ENCODE measurements at regions not wholly inside any gene's neighbourhood (a gene's known extent, or its start where the extent isn't known, plus 50 kb on each side); places are given as distances from the start of the nearest gene placed in this dataset.
"Not testable (repeated sequence)": the region's sequence is repeated elsewhere in the genome, so short reads cannot be mapped to it uniquely, and the experiment has no call there.

DNA sequence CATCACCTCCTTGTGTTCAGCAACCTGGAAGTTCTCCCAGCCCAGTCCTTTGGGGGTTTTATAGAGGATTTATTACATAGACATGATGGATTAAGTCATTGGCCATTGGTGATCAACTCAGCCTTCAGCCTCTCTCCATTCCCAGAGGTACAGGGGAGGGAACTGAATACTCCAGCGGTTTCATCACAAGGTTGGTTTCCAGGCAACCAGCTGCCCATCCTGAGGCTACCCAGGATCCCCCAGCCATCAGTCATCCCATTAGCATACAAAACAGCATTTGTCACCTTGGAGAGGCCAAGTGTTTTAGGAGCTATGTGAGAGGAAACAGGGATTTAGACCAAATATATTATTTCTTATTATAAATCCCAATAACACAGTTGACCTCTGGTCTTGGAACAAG lies 584.8 kb upstream of the NRP1 start:
- Histone ChIP-seq H3K27me3 (ENCODE audit: control insufficient read depth, insufficient read depth, low read length) (no peaks in the 10 kb centered on the region), H3K4me3 (ENCODE audit: low read length) (no peak overlapping the region), H3K9ac (ENCODE audit: low read length) (no peak overlapping the region), H3K4me1 (ENCODE audit: control insufficient read depth, insufficient read depth, low read length) (no peaks in the 10 kb centered on the region), H3K9me3 (ENCODE audit: control insufficient read depth, low read length) (no peaks in the 10 kb centered on the region), H3K36me3 (ENCODE audit: control insufficient read depth, insufficient read depth, low read length) (no peaks in the 10 kb centered on the region)

DNA sequence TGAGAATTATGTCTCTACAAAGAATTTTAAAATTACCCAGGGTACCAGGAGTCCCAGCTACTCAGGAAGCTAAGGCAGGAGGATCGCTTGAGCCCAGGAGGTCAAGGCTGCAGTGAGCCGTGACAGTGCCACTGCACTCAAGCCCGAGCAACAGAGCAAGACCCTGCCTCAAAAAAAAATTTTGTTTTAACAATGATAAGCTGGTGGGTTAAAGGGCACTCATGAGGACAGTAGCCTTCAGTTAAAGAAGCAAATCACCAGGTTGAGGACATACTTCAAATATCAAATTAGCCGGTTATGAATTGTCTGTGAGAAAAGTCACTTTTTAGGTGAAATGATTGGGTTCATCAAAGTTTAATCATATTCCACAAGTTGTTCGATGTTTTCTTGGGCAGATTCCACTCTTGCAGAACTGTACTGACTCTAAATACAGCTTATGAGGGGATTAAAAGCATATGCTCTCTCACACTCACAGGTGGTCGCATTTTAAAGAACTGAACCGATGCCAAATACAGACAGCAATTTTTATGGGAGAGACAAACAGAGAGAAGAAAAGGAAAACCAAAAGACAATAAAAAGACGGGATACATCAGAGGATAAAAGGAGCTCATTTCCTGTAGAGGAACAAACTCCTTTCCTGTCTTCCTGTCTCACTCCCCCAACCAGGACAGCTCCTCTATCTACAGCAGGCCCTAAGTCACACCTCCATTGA lies 582.8 kb upstream of the NRP1 start:
- H3K36me3 ChIP-seq (ENCODE audit: control insufficient read depth, insufficient read depth, low read length): no peaks in the 10 kb centered on the region
- H3K9me3 ChIP-seq (ENCODE audit: control insufficient read depth, low read length): no peaks in the 10 kb centered on the region
- no peaks in the 10 kb centered on the region for H3K27me3 ChIP-seq (ENCODE audit: control insufficient read depth, insufficient read depth, low read length)
- no peaks in the 10 kb centered on the region for H3K4me1 ChIP-seq (ENCODE audit: control insufficient read depth, insufficient read depth, low read length)
- no peak overlapping the region for H3K9ac ChIP-seq (ENCODE audit: low read length)
- no peak overlapping the region for H3K4me3 ChIP-seq (ENCODE audit: low read length)

DNA sequence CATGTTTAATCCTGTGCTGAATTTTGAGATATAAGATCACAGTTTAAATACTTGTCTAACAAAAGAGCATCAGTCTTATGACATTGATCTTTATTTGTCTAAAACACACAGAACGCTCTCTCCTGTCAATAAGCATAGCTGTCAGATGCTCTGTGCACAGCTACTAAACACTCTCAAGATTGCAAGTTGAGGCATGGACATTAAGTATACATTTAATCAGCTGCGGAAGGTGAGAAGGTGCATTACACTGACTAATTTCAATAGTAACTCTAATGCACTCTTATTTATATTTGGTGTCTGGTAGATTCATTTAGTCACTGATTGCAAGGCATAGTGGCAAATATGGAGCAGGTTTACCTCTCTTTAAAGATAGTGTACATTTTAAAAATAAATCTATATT lies 580.3 kb upstream of the NRP1 start:
- Histone ChIP-seq H3K9me3 (ENCODE audit: control insufficient read depth, low read length) (no peaks in the 10 kb centered on the region), H3K4me3 (ENCODE audit: low read length) (no peak overlapping the region), H3K9ac (ENCODE audit: low read length) (no peak overlapping the region), H3K27me3 (ENCODE audit: control insufficient read depth, insufficient read depth, low read length) (no peaks in the 10 kb centered on the region), H3K36me3 (ENCODE audit: control insufficient read depth, insufficient read depth, low read length) (no peaks in the 10 kb centered on the region), H3K4me1 (ENCODE audit: control insufficient read depth, insufficient read depth, low read length) (no peaks in the 10 kb centered on the region)

DNA sequence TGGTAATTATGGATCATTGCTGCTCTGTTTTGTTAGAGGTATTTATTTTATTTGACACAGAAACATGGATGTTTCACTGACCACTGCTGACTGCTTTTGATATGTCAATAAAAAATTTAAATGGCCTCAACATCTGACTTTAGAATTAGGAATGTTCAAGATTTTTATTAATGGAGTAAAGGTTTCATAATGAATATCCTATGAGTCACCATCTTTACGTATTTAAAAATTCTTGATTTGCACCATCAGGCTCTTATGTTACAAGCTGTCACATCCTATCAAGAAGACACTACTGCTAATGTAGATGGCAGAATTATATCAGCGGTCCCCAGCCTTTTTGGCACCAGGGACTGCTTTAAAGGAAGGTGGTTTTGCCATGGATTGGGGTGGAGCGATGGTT lies 578.7 kb upstream of the NRP1 start:
- H3K36me3 ChIP-seq (ENCODE audit: control insufficient read depth, insufficient read depth, low read length): no peaks in the 10 kb centered on the region
- H3K27me3 ChIP-seq (ENCODE audit: control insufficient read depth, insufficient read depth, low read length): no peaks in the 10 kb centered on the region
- H3K9me3 ChIP-seq (ENCODE audit: control insufficient read depth, low read length): no peaks in the 10 kb centered on the region
- no peak overlapping the region for H3K4me3 ChIP-seq (ENCODE audit: low read length)
- no peak overlapping the region for H3K9ac ChIP-seq (ENCODE audit: low read length)
- H3K4me1 ChIP-seq (ENCODE audit: control insufficient read depth, insufficient read depth, low read length): no peaks in the 10 kb centered on the region

DNA sequence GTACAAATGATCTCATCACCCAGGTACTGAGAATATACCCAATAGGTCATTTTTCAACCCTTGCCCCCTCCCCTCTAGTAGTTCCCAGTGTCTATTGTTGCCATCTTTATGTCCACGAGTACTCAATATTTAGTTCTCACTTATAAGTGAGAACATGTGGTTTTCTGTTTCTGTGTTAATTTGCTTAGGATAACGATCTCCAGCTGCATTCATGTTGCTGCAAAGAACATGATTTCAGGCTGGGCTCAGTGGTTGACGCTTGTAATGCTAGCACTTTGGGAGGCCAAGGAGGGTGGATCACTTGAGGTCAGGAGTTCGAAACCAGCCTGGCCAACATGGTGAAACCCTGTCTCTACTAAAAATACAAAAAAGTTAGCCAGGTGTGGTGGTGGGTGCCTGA lies 575.0 kb upstream of the NRP1 start:
- not testable (repeated sequence) for H3K36me3 ChIP-seq (ENCODE audit: control insufficient read depth, insufficient read depth, low read length); H3K9ac ChIP-seq (ENCODE audit: low read length); H3K27me3 ChIP-seq (ENCODE audit: control insufficient read depth, insufficient read depth, low read length); H3K4me1 ChIP-seq (ENCODE audit: control insufficient read depth, insufficient read depth, low read length); H3K4me3 ChIP-seq (ENCODE audit: low read length); H3K9me3 ChIP-seq (ENCODE audit: control insufficient read depth, low read length)

DNA sequence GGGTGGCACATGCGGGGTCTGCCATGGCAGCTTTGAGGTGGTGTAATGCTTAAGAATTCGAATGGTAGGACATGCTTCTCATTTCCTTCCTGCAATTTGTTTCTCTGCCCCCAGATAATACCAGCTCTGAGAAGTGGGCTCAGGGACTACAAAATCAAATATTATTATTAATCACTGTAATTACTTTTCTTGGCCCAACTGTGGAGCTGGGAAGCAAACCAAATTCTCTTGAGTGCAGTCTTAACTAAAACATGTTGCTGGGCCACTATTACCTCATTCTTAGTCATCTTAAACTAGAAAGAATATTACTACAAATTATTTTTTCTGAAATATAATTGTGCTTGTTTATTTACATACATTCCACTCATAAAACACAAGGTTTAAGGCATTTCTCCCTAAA lies 566.7 kb upstream of the NRP1 start:
- no peak overlapping the region for H3K4me3 ChIP-seq (ENCODE audit: low read length)
- H3K9me3 ChIP-seq (ENCODE audit: control insufficient read depth, low read length): no peaks in the 10 kb centered on the region
- no peak overlapping the region for H3K9ac ChIP-seq (ENCODE audit: low read length)
- H3K36me3 ChIP-seq (ENCODE audit: control insufficient read depth, insufficient read depth, low read length): no peaks in the 10 kb centered on the region
- no peaks in the 10 kb centered on the region for H3K27me3 ChIP-seq (ENCODE audit: control insufficient read depth, insufficient read depth, low read length)
- no peaks in the 10 kb centered on the region for H3K4me1 ChIP-seq (ENCODE audit: control insufficient read depth, insufficient read depth, low read length)

DNA sequence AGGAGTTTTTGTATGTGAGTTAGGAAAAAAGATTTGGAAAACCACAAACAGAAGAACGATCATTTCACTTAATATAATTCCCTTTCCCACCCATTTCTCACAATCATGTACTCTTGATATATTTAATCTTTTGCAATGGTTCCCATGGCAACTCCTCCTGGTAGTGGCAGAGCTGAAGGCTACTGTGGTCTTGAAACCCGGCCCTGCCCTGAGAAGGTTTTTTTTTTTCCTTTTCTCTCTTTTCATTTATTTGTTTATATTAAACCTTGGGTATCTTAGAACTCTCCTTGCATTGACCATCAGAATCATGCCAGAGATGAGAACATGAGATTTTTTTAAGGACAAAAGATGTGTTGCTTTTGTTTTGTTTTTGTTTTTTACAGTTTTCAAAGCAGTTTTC lies 566.1 kb upstream of the NRP1 start:
- Histone ChIP-seq H3K36me3 (ENCODE audit: control insufficient read depth, insufficient read depth, low read length) (no peaks in the 10 kb centered on the region), H3K9ac (ENCODE audit: low read length) (no peak overlapping the region), H3K4me1 (ENCODE audit: control insufficient read depth, insufficient read depth, low read length) (no peaks in the 10 kb centered on the region), H3K27me3 (ENCODE audit: control insufficient read depth, insufficient read depth, low read length) (no peaks in the 10 kb centered on the region), H3K4me3 (ENCODE audit: low read length) (no peak overlapping the region), H3K9me3 (ENCODE audit: control insufficient read depth, low read length) (no peaks in the 10 kb centered on the region)

DNA sequence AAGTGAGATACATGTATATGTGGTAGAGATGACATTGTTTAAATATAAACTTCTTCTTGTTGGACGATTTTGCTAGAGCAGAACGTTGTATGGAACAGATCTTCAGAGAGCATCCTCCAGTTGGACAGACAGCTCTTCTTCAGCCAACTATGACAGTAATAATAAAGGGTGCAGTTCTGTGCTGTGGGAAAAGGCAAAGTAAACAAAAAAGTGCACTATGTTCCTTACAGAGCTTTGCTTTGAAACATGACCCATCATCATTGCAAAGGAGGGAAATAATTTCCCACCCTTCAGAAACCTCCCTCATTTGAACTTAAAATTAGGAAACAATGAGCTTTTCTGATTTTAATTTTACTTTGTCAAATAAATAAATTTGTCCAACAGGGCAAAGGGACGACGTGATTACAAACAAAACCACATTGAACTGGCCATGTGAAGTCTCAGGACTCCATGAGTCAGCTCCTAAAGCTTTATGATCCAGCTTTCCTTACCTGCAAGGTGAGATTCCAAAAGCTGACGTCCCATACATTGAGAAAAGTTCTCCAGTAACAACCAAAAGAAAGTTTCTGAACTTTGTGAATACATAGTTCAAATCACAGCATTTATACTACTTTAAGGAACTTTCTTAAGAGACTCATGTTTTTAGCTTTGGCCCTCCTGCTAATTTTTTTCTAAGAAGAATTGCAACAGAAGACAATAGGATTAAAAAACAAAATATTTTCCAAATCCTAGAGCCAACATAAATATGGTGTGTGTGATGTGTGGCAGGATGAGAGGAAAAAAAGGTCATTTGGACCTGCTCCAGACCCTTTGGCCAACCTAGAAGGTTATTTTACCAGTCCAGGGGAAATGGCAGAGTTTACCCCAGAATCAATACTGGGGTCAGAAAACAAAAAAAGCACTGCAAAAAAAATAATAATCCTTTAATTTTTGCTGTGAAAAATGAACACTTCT lies 565.4 kb upstream of the NRP1 start:
- Histone ChIP-seq H3K9ac (ENCODE audit: low read length) (no peak overlapping the region), H3K4me3 (ENCODE audit: low read length) (no peak overlapping the region), H3K4me1 (ENCODE audit: control insufficient read depth, insufficient read depth, low read length) (no peaks in the 10 kb centered on the region), H3K9me3 (ENCODE audit: control insufficient read depth, low read length) (no peaks in the 10 kb centered on the region), H3K36me3 (ENCODE audit: control insufficient read depth, insufficient read depth, low read length) (no peaks in the 10 kb centered on the region), H3K27me3 (ENCODE audit: control insufficient read depth, insufficient read depth, low read length) (no peaks in the 10 kb centered on the region)

DNA sequence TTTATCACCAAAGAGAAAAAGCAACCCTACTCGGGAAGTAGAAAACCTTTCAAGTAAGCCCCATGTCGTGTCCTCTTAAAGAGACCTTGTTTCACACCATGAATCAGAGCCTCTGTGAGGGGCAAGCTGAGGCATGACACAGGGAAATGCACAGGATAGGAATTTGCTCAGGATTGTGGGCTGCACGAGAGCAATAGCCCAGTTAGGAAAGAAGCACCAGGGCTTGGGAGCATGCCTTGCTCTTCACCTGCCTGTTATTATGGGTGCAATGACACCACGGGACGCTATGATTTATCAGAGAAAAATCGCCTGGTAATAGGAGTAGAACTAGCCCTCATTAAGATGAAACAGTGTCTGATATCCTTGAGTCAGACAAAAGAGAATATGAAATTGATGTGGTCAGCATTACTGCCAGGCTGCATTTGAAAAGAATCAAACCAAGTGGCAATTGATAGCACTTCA lies 562.9 kb upstream of the NRP1 start:
- no peaks in the 10 kb centered on the region for H3K4me1 ChIP-seq (ENCODE audit: control insufficient read depth, insufficient read depth, low read length)
- no peak overlapping the region for H3K4me3 ChIP-seq (ENCODE audit: low read length)

DNA sequence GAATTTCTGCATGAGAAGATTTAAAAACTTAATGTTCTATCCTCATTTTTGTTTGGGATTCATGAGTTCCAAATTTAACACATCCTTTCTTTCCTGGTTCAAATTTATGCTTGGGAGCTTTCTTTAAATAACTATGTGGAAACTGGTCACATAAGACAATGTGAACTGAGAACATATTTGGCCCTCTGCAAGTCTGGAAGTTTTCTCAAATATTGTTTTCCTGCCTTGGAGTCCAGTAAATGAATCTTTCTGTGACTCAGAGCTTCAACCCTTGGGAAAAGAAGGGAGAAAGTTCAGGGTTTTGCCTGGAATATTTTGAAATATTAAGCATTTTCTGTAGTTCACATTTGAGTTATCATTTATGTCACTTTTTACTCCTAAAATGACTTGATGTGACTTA lies 559.0 kb upstream of the NRP1 start:
- Histone ChIP-seq H3K9me3 (ENCODE audit: control insufficient read depth, low read length) (no peaks in the 10 kb centered on the region), H3K9ac (ENCODE audit: low read length) (no peak overlapping the region), H3K4me3 (ENCODE audit: low read length) (no peak overlapping the region), H3K4me1 (ENCODE audit: control insufficient read depth, insufficient read depth, low read length) (no peaks in the 10 kb centered on the region), H3K27me3 (ENCODE audit: control insufficient read depth, insufficient read depth, low read length) (no peaks in the 10 kb centered on the region), H3K36me3 (ENCODE audit: control insufficient read depth, insufficient read depth, low read length) (no peaks in the 10 kb centered on the region)

More for the DNA sequence above, 562.9 kb upstream of the NRP1 start:
- no peaks in the 10 kb centered on the region for H3K9me3 ChIP-seq (ENCODE audit: control insufficient read depth, low read length)
- H3K27me3 ChIP-seq (ENCODE audit: control insufficient read depth, insufficient read depth, low read length): no peaks in the 10 kb centered on the region
- no peak overlapping the region for H3K9ac ChIP-seq (ENCODE audit: low read length)
- no peaks in the 10 kb centered on the region for H3K36me3 ChIP-seq (ENCODE audit: control insufficient read depth, insufficient read depth, low read length)

DNA sequence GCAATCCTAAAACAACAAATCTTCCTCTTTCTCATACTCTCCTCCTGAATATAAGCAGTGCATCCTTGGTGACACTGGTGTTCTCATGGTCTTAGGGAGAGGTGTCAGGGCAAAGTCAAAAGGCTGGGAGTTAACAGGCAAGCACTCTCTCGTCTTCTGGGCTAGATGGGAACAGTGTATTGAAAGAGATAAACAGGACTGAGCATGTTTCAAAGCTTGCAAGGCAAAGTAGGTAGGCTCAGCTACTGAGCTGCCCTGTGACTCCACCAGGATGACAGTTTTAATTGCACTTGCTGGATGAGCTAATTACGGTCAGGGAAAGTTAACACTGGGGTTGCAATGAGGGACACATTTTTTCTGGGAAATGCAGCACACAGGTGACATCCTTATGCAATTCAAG lies 554.9 kb upstream of the NRP1 start:
- Histone ChIP-seq H3K27me3 (ENCODE audit: control insufficient read depth, insufficient read depth, low read length) (no peaks in the 10 kb centered on the region), H3K36me3 (ENCODE audit: control insufficient read depth, insufficient read depth, low read length) (no peaks in the 10 kb centered on the region), H3K9me3 (ENCODE audit: control insufficient read depth, low read length) (no peaks in the 10 kb centered on the region), H3K9ac (ENCODE audit: low read length) (no peak overlapping the region), H3K4me1 (ENCODE audit: control insufficient read depth, insufficient read depth, low read length) (no peaks in the 10 kb centered on the region), H3K4me3 (ENCODE audit: low read length) (no peak overlapping the region)

DNA sequence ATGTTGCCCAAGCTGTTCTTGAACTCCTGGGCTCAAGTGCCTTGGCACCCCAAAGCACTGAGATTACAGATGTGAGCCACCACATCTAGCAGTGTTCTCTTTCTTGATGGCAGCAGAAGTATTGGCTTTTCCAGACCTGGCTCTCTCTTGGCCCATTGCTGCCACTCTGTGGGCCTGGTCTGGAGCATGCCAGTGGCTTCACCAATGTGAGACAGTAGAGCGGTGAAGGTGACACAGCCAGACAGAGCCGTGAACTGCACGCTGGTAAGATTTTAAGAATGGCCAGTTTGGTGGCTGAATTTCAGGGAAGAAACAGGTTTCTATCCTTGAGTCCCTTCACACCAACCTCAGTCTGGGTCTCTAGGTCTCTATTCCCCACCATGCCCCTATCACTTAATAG lies 552.7 kb upstream of the NRP1 start:
- Histone ChIP-seq H3K4me1 (ENCODE audit: control insufficient read depth, insufficient read depth, low read length) (no peaks in the 10 kb centered on the region), H3K9me3 (ENCODE audit: control insufficient read depth, low read length) (no peaks in the 10 kb centered on the region), H3K9ac (ENCODE audit: low read length) (no peak overlapping the region), H3K27me3 (ENCODE audit: control insufficient read depth, insufficient read depth, low read length) (no peaks in the 10 kb centered on the region), H3K36me3 (ENCODE audit: control insufficient read depth, insufficient read depth, low read length) (no peaks in the 10 kb centered on the region), H3K4me3 (ENCODE audit: low read length) (no peak overlapping the region)

Data from mucosa of stomach (tissue), 1 donor.